Astrocyte (in vitro differentiated cells and primary cell): ENCODE measurements at regions not wholly inside any gene's neighbourhood (a gene's known extent, or its start where the extent isn't known, plus 50 kb on each side); places are given as distances from the start of the nearest gene placed in this dataset.

Source experiments
- DNase-seq: peaks from one replicate; pipeline ENCODE4 v3.0.0-alpha.2; 2010; ENCODE audit warnings: low read depth
- FAIRE-seq: peaks from 2 replicates; lab custom pipeline; 2011; peaks lifted over from hg19 to GRCh38; lab: Jason Lieb, UNC
- H2AFZ ChIP-seq: 2 replicates; pipeline ENCODE4 v1.6.0; 2012; ENCODE audit warnings: low read depth, low read length, inconsistent platforms
- H3K27ac ChIP-seq: 2 replicates; pipeline ENCODE4 v1.5.1; 2011; ENCODE audit warnings: low read depth, low read length, inconsistent platforms
- H3K27me3 ChIP-seq: 2 replicates; pipeline ENCODE4 v1.6.0; 2011; ENCODE audit warnings: low read length, inconsistent platforms; ENCODE audit not compliant: insufficient read depth
- H3K36me3 ChIP-seq: 2 replicates; pipeline ENCODE4 v1.5.1; 2011; ENCODE audit warnings: low read length, inconsistent platforms; ENCODE audit not compliant: insufficient read depth
- H3K4me1 ChIP-seq: 2 replicates; pipeline ENCODE4 v1.5.1; 2011; ENCODE audit warnings: low read length, inconsistent platforms; ENCODE audit not compliant: insufficient read depth
- H3K4me2 ChIP-seq: 2 replicates; pipeline ENCODE4 v1.6.0; 2012; ENCODE audit warnings: low read length, inconsistent platforms
- H3K4me3 ChIP-seq: 2 replicates; pipeline ENCODE4 v1.5.1; 2011; ENCODE audit warnings: low read depth, mild to moderate bottlenecking, low read length, inconsistent platforms; ENCODE audit not compliant: insufficient read depth
- H3K79me2 ChIP-seq: 2 replicates; pipeline ENCODE4 v1.6.0; 2012; ENCODE audit warnings: mild to moderate bottlenecking, low read length, inconsistent platforms; ENCODE audit not compliant: insufficient read depth
- H3K9ac ChIP-seq: 2 replicates; pipeline ENCODE4 v1.6.0; 2012; ENCODE audit warnings: mild to moderate bottlenecking, low read length, inconsistent platforms
- H3K9me3 ChIP-seq: 2 replicates; pipeline ENCODE4 v1.5.1; 2012; ENCODE audit warnings: low read depth, mild to moderate bottlenecking, low read length, inconsistent platforms; ENCODE audit not compliant: insufficient read depth
- H4K20me1 ChIP-seq: 2 replicates; pipeline ENCODE4 v1.6.0; 2012; ENCODE audit warnings: low read length, inconsistent platforms; ENCODE audit not compliant: insufficient read depth
- H3K27ac Mint-ChIP-seq: one replicate; pipeline ENCODE4 v1.8.0; 2021; ENCODE audit warnings: mild to moderate bottlenecking, mixed read lengths; ENCODE audit not compliant: unreplicated experiment
- H3K27me3 Mint-ChIP-seq: one replicate; pipeline ENCODE4 v1.8.0; 2021; ENCODE audit warnings: low read depth, mixed read lengths; ENCODE audit not compliant: unreplicated experiment
- H3K36me3 Mint-ChIP-seq: one replicate; pipeline ENCODE4 v1.8.0; 2021; ENCODE audit warnings: low read depth, mixed read lengths; ENCODE audit not compliant: unreplicated experiment
- H3K4me1 Mint-ChIP-seq: one replicate; pipeline ENCODE4 v1.8.0; 2021; ENCODE audit warnings: low read depth, mixed read lengths; ENCODE audit not compliant: unreplicated experiment
- H3K4me3 Mint-ChIP-seq: one replicate; pipeline ENCODE4 v1.8.0; 2021; ENCODE audit warnings: mild to moderate bottlenecking, moderate library complexity, mixed read lengths; ENCODE audit not compliant: unreplicated experiment
- H3K9me3 Mint-ChIP-seq: one replicate; pipeline ENCODE4 v1.8.0; 2021; ENCODE audit warnings: mild to moderate bottlenecking, mixed read lengths; ENCODE audit not compliant: unreplicated experiment
- EZH2 ChIP-seq: IDR thresholded peaks from 2 replicates; pipeline ENCODE4 v1.6.1; 2012; ENCODE audit warnings: mild to moderate bottlenecking, low read length, inconsistent platforms; ENCODE audit not compliant: insufficient read depth
- TF ChIP-seq, protein P1 (sequence below): IDR thresholded peaks from 2 replicates; pipeline ENCODE4 v1.5.1; 2011; ENCODE audit warnings: low read depth, mild to moderate bottlenecking, inconsistent platforms, low read length, moderate library complexity; ENCODE audit not compliant: insufficient read depth

DNA sequence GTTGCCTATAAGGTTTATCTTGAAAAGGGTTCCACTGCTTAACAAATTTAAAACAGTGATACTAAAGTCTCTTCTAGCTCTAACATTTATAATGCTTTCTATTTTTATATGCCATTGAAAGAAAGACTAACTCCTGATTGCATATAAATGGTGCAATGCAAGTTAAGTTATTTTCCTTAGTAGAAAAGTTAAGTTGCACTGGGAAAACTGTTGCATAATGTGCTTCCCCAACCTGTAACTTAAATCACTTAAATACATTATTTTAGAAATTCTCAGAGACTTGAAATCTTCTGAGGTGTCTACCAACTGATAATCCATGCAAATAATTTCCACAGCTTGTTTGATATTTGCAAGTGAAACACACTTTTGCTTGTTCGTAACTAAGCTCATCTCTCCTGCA, 175.0 kb upstream of the HMCN1 start:
- H3K27me3 ChIP-seq: no peaks in the 10 kb centered on the region
- FAIRE-seq: no peak
- no peaks in the 10 kb centered on the region for H3K36me3 ChIP-seq
- no peaks in the 10 kb centered on the region for H3K4me1 ChIP-seq
- H3K27ac ChIP-seq: no peak overlapping the region
- H3K4me3 ChIP-seq: no peak overlapping the region
- Mint-ChIP-seq H3K36me3 (no peaks in the 10 kb centered on the region), H3K4me3 (no peak overlapping the region), H3K27ac (no peak overlapping the region), H3K4me1 (peaks cover 24% of the 10 kb centered on the region), H3K27me3 (no peaks in the 10 kb centered on the region), H3K9me3 (no peaks in the 10 kb centered on the region)
- no peak for DNase-seq
- no peaks in the 10 kb centered on the region for H4K20me1 ChIP-seq
- no peak overlapping the region for H3K9ac ChIP-seq
- H3K79me2 ChIP-seq: no peaks in the 10 kb centered on the region
- no peak for TF ChIP-seq EZH2
- TF ChIP-seq, protein P1, sequence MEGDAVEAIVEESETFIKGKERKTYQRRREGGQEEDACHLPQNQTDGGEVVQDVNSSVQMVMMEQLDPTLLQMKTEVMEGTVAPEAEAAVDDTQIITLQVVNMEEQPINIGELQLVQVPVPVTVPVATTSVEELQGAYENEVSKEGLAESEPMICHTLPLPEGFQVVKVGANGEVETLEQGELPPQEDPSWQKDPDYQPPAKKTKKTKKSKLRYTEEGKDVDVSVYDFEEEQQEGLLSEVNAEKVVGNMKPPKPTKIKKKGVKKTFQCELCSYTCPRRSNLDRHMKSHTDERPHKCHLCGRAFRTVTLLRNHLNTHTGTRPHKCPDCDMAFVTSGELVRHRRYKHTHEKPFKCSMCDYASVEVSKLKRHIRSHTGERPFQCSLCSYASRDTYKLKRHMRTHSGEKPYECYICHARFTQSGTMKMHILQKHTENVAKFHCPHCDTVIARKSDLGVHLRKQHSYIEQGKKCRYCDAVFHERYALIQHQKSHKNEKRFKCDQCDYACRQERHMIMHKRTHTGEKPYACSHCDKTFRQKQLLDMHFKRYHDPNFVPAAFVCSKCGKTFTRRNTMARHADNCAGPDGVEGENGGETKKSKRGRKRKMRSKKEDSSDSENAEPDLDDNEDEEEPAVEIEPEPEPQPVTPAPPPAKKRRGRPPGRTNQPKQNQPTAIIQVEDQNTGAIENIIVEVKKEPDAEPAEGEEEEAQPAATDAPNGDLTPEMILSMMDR: no peak
- no peak overlapping the region for H3K4me2 ChIP-seq
- no peak overlapping the region for H2AFZ ChIP-seq
- no peaks in the 10 kb centered on the region for H3K9me3 ChIP-seq

DNA sequence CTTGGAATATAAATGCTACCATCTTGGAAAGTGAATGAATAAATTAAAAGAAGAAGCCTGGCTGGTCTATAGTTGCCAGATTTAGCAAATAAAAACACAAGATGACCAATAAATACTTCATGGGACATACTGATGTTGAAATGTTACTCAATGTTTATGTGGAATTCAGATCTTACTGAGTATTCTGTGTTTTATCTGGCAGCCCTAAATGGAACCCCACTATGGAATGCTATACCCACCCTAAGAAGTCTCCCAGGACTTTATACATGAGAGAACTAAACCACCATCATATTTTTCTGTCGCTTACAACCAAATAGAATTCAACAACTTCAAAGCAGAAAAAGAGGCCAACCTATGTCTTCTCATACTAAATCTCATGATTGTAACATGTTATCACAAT, 177.6 kb upstream of the HMCN1 start:
- no peak for FAIRE-seq
- H3K4me3 Mint-ChIP-seq: no peak overlapping the region
- no peaks in the 10 kb centered on the region for H3K27me3 ChIP-seq
- H3K9ac ChIP-seq: no peak overlapping the region
- H3K27ac Mint-ChIP-seq: no peak overlapping the region
- H3K79me2 ChIP-seq: no peaks in the 10 kb centered on the region
- no peaks in the 10 kb centered on the region for H3K9me3 ChIP-seq
- H3K36me3 Mint-ChIP-seq: no peaks in the 10 kb centered on the region
- no peak for DNase-seq
- H3K4me1 Mint-ChIP-seq: peaks cover 12% of the 10 kb centered on the region
- no peaks in the 10 kb centered on the region for H4K20me1 ChIP-seq
- H2AFZ ChIP-seq: no peak overlapping the region
- H3K36me3 ChIP-seq: no peaks in the 10 kb centered on the region
- H3K4me2 ChIP-seq: no peak overlapping the region
- no peak overlapping the region for H3K27ac ChIP-seq
- peaks cover 3% of the 10 kb centered on the region for H3K9me3 Mint-ChIP-seq
- no peak for TF ChIP-seq EZH2
- TF ChIP-seq, protein P1: no peak
- no peaks in the 10 kb centered on the region for H3K27me3 Mint-ChIP-seq
- H3K4me1 ChIP-seq: no peaks in the 10 kb centered on the region
- H3K4me3 ChIP-seq: no peak overlapping the region

GRCh38 chr1:185555743-185556142, 178.4 kb upstream of the HMCN1 start:
- no peaks in the 10 kb centered on the region for H3K27me3 ChIP-seq
- no peak for TF ChIP-seq EZH2
- TF ChIP-seq, protein P1: no peak
- no peaks in the 10 kb centered on the region for H3K27me3 Mint-ChIP-seq
- H3K79me2 ChIP-seq: no peaks in the 10 kb centered on the region
- no peaks in the 10 kb centered on the region for H3K36me3 ChIP-seq
- H3K4me2 ChIP-seq: no peak overlapping the region
- H3K9me3 Mint-ChIP-seq: peaks cover 3% of the 10 kb centered on the region
- H2AFZ ChIP-seq: no peak overlapping the region
- H3K27ac ChIP-seq: no peak overlapping the region
- no peaks in the 10 kb centered on the region for H3K4me1 ChIP-seq
- H3K4me1 Mint-ChIP-seq: peaks cover 8% of the 10 kb centered on the region
- H3K4me3 ChIP-seq: no peak overlapping the region
- no peak overlapping the region for H3K4me3 Mint-ChIP-seq
- H3K9ac ChIP-seq: no peak overlapping the region
- no peaks in the 10 kb centered on the region for H3K9me3 ChIP-seq
- no peak for DNase-seq
- H3K36me3 Mint-ChIP-seq: no peaks in the 10 kb centered on the region
- no peak overlapping the region for H3K27ac Mint-ChIP-seq
- H4K20me1 ChIP-seq: no peaks in the 10 kb centered on the region
- no peak for FAIRE-seq
